OCI-LY7 (cell line): ENCODE measurements at regions not wholly inside any gene's neighbourhood (a gene's known extent, or its start where the extent isn't known, plus 50 kb on each side); places are given as distances from the start of the nearest gene placed in this dataset.

Experiments used
- BruUV-seq: library from RNA; stranded (reverse); fragments of 400-500 nt; replicated peaks from 2 replicates; lab custom pipeline; 2021; lab: Mats Ljungman, UMichigan
- CTCF ChIA-PET: fragments of 300-600 bp; sonication (Branson Sonifier 250); formaldehyde crosslinking; loops from one replicate; lab custom pipeline; 2022; ENCODE audit warnings: antibody characterized with exemption; ENCODE audit not compliant: unreplicated experiment; lab: Charles Lee
- POLR2A ChIA-PET: fragments of 300-600 bp; sonication (Branson Sonifier 250); formaldehyde crosslinking; loops from one replicate; lab custom pipeline; 2022; ENCODE audit warnings: antibody characterized with exemption; lab: Charles Lee
- DNase-seq: peaks from one replicate; pipeline ENCODE4 v3.0.0-alpha.2; 2015; ENCODE audit warnings: low spot score
- H2AFZ ChIP-seq: fragments of 200-600 bp; sonication (generic), shearing (Covaris generic); 2 replicates; pipeline ENCODE4 v1.6.1; 2014; ENCODE audit warnings: mild to moderate bottlenecking, antibody characterized with exemption, low read length, moderate library complexity
- H3K27ac ChIP-seq: fragments of 200-600 bp; sonication (generic); 2 replicates; pipeline ENCODE4 v1.5.1; 2014; ENCODE audit warnings: mixed run types, low read depth, mild to moderate bottlenecking, moderate library complexity, low read length, inconsistent platforms; ENCODE audit not compliant: poor library complexity, severe bottlenecking
- H3K36me3 ChIP-seq: fragments of 200-600 bp; sonication (generic); 2 replicates; pipeline ENCODE4 v1.6.1; 2014; ENCODE audit warnings: mild to moderate bottlenecking, antibody characterized with exemption, low read length, moderate library complexity, mixed read lengths; ENCODE audit not compliant: insufficient read depth
- H3K4me1 ChIP-seq: fragments of 200-600 bp; sonication (generic); 2 replicates; pipeline ENCODE4 v1.5.1; 2014; ENCODE audit warnings: mild to moderate bottlenecking, low read length; ENCODE audit not compliant: insufficient read depth, poor library complexity, severe bottlenecking
- H3K4me2 ChIP-seq: fragments of 200-600 bp; sonication (generic); 2 replicates; pipeline ENCODE4 v1.6.1; 2014; ENCODE audit warnings: mild to moderate bottlenecking, low read length
- H3K4me3 ChIP-seq: fragments of 200-600 bp; sonication (generic); 2 replicates; pipeline ENCODE4 v1.5.1; 2014; ENCODE audit warnings: mild to moderate bottlenecking, low read depth, low read length; ENCODE audit not compliant: poor library complexity, severe bottlenecking
- H3K79me2 ChIP-seq: fragments of 200-600 bp; sonication (generic); 2 replicates; pipeline ENCODE4 v1.6.1; 2016; ENCODE audit warnings: low read depth, mild to moderate bottlenecking, low read length, moderate library complexity, mixed read lengths; ENCODE audit not compliant: insufficient read depth
- H3K9me2 ChIP-seq: fragments of 200-600 bp; sonication (generic); 2 replicates; pipeline ENCODE4 v1.6.1; 2016; ENCODE audit warnings: mild to moderate bottlenecking, low read length, mixed read lengths; ENCODE audit not compliant: insufficient read depth
- H3K9me3 ChIP-seq: fragments of 200-600 bp; sonication (generic); 2 replicates; pipeline ENCODE4 v1.6.1; 2014; ENCODE audit warnings: mild to moderate bottlenecking, mixed run types, low read length, mixed read lengths
- H4K20me1 ChIP-seq: fragments of 200-600 bp; sonication (generic); 2 replicates; pipeline ENCODE4 v1.6.1; 2014; ENCODE audit warnings: mild to moderate bottlenecking, antibody characterized with exemption, low read length, moderate library complexity, mixed read lengths; ENCODE audit not compliant: insufficient read depth
- CTCF ChIP-seq: fragments of 200-600 bp; sonication (generic); conservative IDR thresholded peaks from 2 replicates; pipeline ENCODE4 v1.5.1; 2014; ENCODE audit warnings: mild to moderate bottlenecking, antibody characterized with exemption, low read length, moderate library complexity, mixed read lengths
- EZH2phosphoT487 ChIP-seq: fragments of 200-600 bp; sonication (generic); IDR thresholded peaks from 2 replicates; pipeline ENCODE4 v1.6.1; 2018; ENCODE audit warnings: low read depth, borderline replicate concordance, mild to moderate bottlenecking, mixed run types, antibody characterized with exemption, low read length, moderate library complexity, mixed read lengths
- intact Hi-C: fragments of 100-400 bp; cut with micrococcal nuclease; formaldehyde crosslinking; loops from one replicate; pipeline ENCODE4 v1.10.0; 2022; ENCODE audit not compliant: unreplicated experiment

DNA sequence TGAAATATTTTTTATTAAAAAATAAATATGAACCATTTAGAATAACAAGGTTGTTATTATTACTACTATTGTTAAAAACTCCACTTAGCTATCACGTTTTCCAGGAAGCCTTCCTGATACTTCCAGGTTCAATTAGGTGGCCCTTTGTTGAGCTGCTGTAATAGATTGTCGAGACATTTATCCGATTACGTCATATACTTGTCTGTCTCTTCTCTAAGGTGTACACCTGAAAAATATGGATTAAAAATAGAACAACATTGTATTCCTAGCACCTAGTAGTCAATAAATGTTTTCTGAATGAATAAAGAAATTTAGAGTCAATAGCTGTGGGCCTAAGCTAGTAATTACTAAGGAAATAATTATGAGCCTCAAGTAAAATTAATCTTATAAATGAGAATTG, 359.6 kb downstream of the RNF144B start:
- Histone ChIP-seq H2AFZ (no peak overlapping the region), H3K4me3 (no peak overlapping the region), H3K27ac (no peak overlapping the region), H3K36me3 (no peaks in the 10 kb centered on the region), H4K20me1 (no peaks in the 10 kb centered on the region), H3K9me2 (no peaks in the 10 kb centered on the region), H3K4me2 (no peak overlapping the region), H3K4me1 (no peaks in the 10 kb centered on the region), H3K9me3 (no peaks in the 10 kb centered on the region), H3K79me2 (no peaks in the 10 kb centered on the region)
- intact Hi-C loops, result no loop called here
- POLR2A ChIA-PET, result interaction anchor here (1.0 kb wide), 1 partner anchor 28 kb away, joined by 3 read pairs; no protein-coding TSS in a partner anchor
- CTCF ChIA-PET, result no interaction called here
- TF ChIP-seq EZH2phosphoT487, result no peak
- no peak for TF ChIP-seq CTCF
- no TSS peak for BruUV-seq
- DNase-seq, result no peak

DNA sequence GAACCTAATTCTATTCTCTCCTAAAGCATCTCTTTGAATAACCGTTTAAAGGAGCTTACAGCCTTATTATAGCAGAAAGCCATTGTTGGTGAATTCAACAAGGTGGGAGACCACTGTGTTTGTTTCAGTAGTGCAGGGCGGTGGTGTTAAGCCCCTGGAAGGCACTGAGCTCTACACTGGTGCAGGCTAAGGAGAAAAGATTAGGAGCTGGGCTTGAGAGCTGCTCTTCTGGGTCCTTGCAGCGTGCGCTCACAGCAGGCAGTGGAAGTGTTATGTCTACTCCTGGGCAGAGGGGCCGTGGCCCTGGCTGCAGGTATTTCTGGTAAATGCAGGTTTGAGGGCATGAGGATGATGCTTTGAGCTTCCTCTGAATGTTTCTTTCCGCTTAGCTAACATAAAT, 361.2 kb downstream of the RNF144B start:
- H3K4me2 ChIP-seq, result no peak overlapping the region
- no peaks in the 10 kb centered on the region for H3K9me2 ChIP-seq
- no peaks in the 10 kb centered on the region for H3K36me3 ChIP-seq
- H3K4me1 ChIP-seq, result no peaks in the 10 kb centered on the region
- ChIA-PET CTCF (no interaction called here), POLR2A (interaction anchor here (1.5 kb wide), 1 partner anchor 18 kb away, joined by 3 read pairs; no protein-coding TSS in a partner anchor)
- intact Hi-C loops, result no loop called here
- no peak overlapping the region for H3K4me3 ChIP-seq
- no peaks in the 10 kb centered on the region for H3K79me2 ChIP-seq
- H3K27ac ChIP-seq, result no peak overlapping the region
- TF ChIP-seq EZH2phosphoT487 (no peak), CTCF (no peak)
- H2AFZ ChIP-seq, result no peak overlapping the region
- H3K9me3 ChIP-seq, result no peaks in the 10 kb centered on the region
- no peaks in the 10 kb centered on the region for H4K20me1 ChIP-seq
- BruUV-seq, result no TSS peak
- DNase-seq, result no peak

GRCh38 chr6:18752278-18753068, 365.3 kb downstream of the RNF144B start:
- BruUV-seq, result no TSS peak
- CTCF ChIA-PET, result no interaction called here

More at GRCh38 chr6:18752278-18753068, 365.3 kb downstream of the RNF144B start:
- H3K9me3 ChIP-seq, result no peaks in the 10 kb centered on the region
- H3K36me3 ChIP-seq, result no peaks in the 10 kb centered on the region
- H3K9me2 ChIP-seq, result no peaks in the 10 kb centered on the region
- TF ChIP-seq EZH2phosphoT487, result no peak
- no peak for TF ChIP-seq CTCF
- H3K4me1 ChIP-seq, result no peaks in the 10 kb centered on the region
- H4K20me1 ChIP-seq, result no peaks in the 10 kb centered on the region
- no peak overlapping the region for H3K27ac ChIP-seq
- H2AFZ ChIP-seq, result no peak overlapping the region
- H3K4me2 ChIP-seq, result no peak overlapping the region
- POLR2A ChIA-PET, result interaction anchor here (0.6 kb wide), 1 partner anchor 582 kb away, joined by 3 read pairs; no protein-coding TSS in a partner anchor
- H3K4me3 ChIP-seq, result no peak overlapping the region
- no peak for DNase-seq
- H3K79me2 ChIP-seq, result no peaks in the 10 kb centered on the region
- intact Hi-C loops, result no loop called here
